Fibroblast of skin of right quadriceps (primary cell): ENCODE measurements at regions not wholly inside any gene's neighbourhood (a gene's known extent, or its start where the extent isn't known, plus 50 kb on each side); places are given as distances from the start of the nearest gene placed in this dataset.
"Not testable (repeated sequence)": the region's sequence is repeated elsewhere in the genome, so short reads cannot be mapped to it uniquely, and the experiment has no call there.

Experiments used
- DNase-seq: peaks from one replicate; pipeline ENCODE4 v3.0.0-alpha.2; 2013

GRCh38 chr16:62816971-62817519, 780.8 kb upstream of the CDH8 start:
- DNase-seq: no peak

- DNase-seq: peak; percentile 26
Measured at GRCh38 chr16:62814891-62815290, 778.7 kb upstream of the CDH8 start.

- DNase-seq: no peak
Measured at GRCh38 chr16:62805221-62805857, 769.1 kb upstream of the CDH8 start.

- DNase-seq: no peak
Measured at GRCh38 chr16:62794724-62795123, 758.5 kb upstream of the CDH8 start.

GRCh38 chr16:62780081-62780480, 743.8 kb upstream of the CDH8 start:
- not testable (repeated sequence) for DNase-seq

- no peak for DNase-seq
Measured at GRCh38 chr16:62764572-62764971, 728.3 kb upstream of the CDH8 start.

- no peak for DNase-seq
Measured at GRCh38 chr16:62760398-62760797, 724.2 kb upstream of the CDH8 start.

GRCh38 chr16:62755938-62756337, 719.7 kb upstream of the CDH8 start:
- DNase-seq: no peak

GRCh38 chr16:62752854-62753253, 716.6 kb upstream of the CDH8 start:
- no peak for DNase-seq

GRCh38 chr16:62751218-62751617, 715.0 kb upstream of the CDH8 start:
- DNase-seq: no peak

- DNase-seq: no peak
Measured at GRCh38 chr16:62741692-62742091, 705.5 kb upstream of the CDH8 start.

- DNase-seq: no peak
Measured at GRCh38 chr16:62738666-62739460, 702.6 kb upstream of the CDH8 start.

- no peak for DNase-seq
Measured at GRCh38 chr16:62732092-62732491, 695.9 kb upstream of the CDH8 start.

GRCh38 chr16:62724670-62725269, 688.5 kb upstream of the CDH8 start:
- not testable (repeated sequence) for DNase-seq

GRCh38 chr16:62720651-62721050, 684.4 kb upstream of the CDH8 start:
- DNase-seq: no peak

GRCh38 chr16:62717026-62717425, 680.8 kb upstream of the CDH8 start:
- DNase-seq: no peak

- DNase-seq: no peak
Measured at GRCh38 chr16:62715701-62716100, 679.5 kb upstream of the CDH8 start.

GRCh38 chr16:62712566-62712965, 676.3 kb upstream of the CDH8 start:
- DNase-seq: peak; percentile 72

GRCh38 chr16:62711797-62712196, 675.6 kb upstream of the CDH8 start:
- no peak for DNase-seq

GRCh38 chr16:62709794-62710193, 673.6 kb upstream of the CDH8 start:
- no peak for DNase-seq

GRCh38 chr16:62701426-62701825, 665.2 kb upstream of the CDH8 start:
- no peak for DNase-seq

GRCh38 chr16:62700426-62701294, 664.4 kb upstream of the CDH8 start:
- DNase-seq: no peak

- no peak for DNase-seq
Measured at GRCh38 chr16:62692685-62693084, 656.4 kb upstream of the CDH8 start.
